ENCODE measurements at regions not wholly inside any gene's neighbourhood (a gene's known extent, or its start where the extent isn't known, plus 50 kb on each side); places are given as distances from the start of the nearest gene placed in this dataset.

GRCh38 chr12:25843976-25844375 lies 114.5 kb upstream of the RASSF8 start:
- Mint-ChIP-seq H3K9me3 (peaks cover 0 to 1% (median 0%) of the 10 kb centered on the region in 7 donors), H3K4me3 (no peak overlapping the region), H3K36me3 (no peaks in the 10 kb centered on the region), H3K4me1 (no peaks in the 10 kb centered on the region), H3K27me3 (no peaks in the 10 kb centered on the region), H3K27ac (no peak overlapping the region)
- no peak for ATAC-seq (ENCODE audit: low read depth in 2 of 2)
- DNase-seq, result no peak

GRCh38 chr12:25845415-25845814 lies 113.1 kb upstream of the RASSF8 start:
- Mint-ChIP-seq H3K36me3 (no peaks in the 10 kb centered on the region), H3K4me3 (no peak overlapping the region), H3K4me1 (no peaks in the 10 kb centered on the region), H3K9me3 (peaks cover 0 to 1% (median 0%) of the 10 kb centered on the region in 7 donors), H3K27me3 (peaks cover 0 to 8% (median 5%) of the 10 kb centered on the region in 3 donors), H3K27ac (no peak overlapping the region)
- no peak for DNase-seq
- no peak for ATAC-seq (ENCODE audit: low read depth in 2 of 2)

GRCh38 chr12:25852792-25853191 lies 105.7 kb upstream of the RASSF8 start:
- Mint-ChIP-seq H3K27ac (no peak overlapping the region), H3K27me3 (peaks cover 5 to 23% (median 10%) of the 10 kb centered on the region in 3 donors), H3K4me1 (no peaks in the 10 kb centered on the region), H3K36me3 (no peaks in the 10 kb centered on the region), H3K4me3 (no peak overlapping the region), H3K9me3 (peaks cover 0 to 3% (median 0%) of the 10 kb centered on the region in 7 donors)
- no peak for DNase-seq
- no peak for ATAC-seq (ENCODE audit: low read depth in 2 of 2)

GRCh38 chr12:25853316-25854095 lies 105.0 kb upstream of the RASSF8 start:
- ATAC-seq (ENCODE audit: low read depth in 2 of 2) (no peak), DNase-seq (no peak)
- peaks cover 0 to 3% (median 0%) of the 10 kb centered on the region in 7 donors for H3K9me3 Mint-ChIP-seq
- no peak overlapping the region for H3K27ac Mint-ChIP-seq
- H3K27me3 Mint-ChIP-seq, result peaks cover 5 to 23% (median 10%) of the 10 kb centered on the region in 3 donors
- H3K4me1 Mint-ChIP-seq, result no peaks in the 10 kb centered on the region
- no peak overlapping the region for H3K4me3 Mint-ChIP-seq
- H3K36me3 Mint-ChIP-seq, result no peaks in the 10 kb centered on the region

- DNase-seq (no peak), ATAC-seq (ENCODE audit: low read depth in 2 of 2) (no peak)
- Mint-ChIP-seq H3K27ac (peak overlapping the region in 1 of 6 donors; percentile 4), H3K4me1 (no peaks in the 10 kb centered on the region), H3K27me3 (peaks cover 5 to 16% (median 8%) of the 10 kb centered on the region in 3 donors), H3K36me3 (no peaks in the 10 kb centered on the region), H3K9me3 (peaks cover 0 to 3% (median 0%) of the 10 kb centered on the region in 7 donors), H3K4me3 (no peak overlapping the region)
Observed at GRCh38 chr12:25854991-25855390, 103.5 kb upstream of the RASSF8 start.

GRCh38 chr12:25855716-25856115 lies 102.8 kb upstream of the RASSF8 start:
- H3K9me3 Mint-ChIP-seq, result peaks cover 0 to 3% (median 0%) of the 10 kb centered on the region in 7 donors
- H3K4me1 Mint-ChIP-seq, result no peaks in the 10 kb centered on the region
- no peaks in the 10 kb centered on the region for H3K36me3 Mint-ChIP-seq
- no peak overlapping the region for H3K4me3 Mint-ChIP-seq
- ATAC-seq (ENCODE audit: low read depth in 2 of 2) (no peak), DNase-seq (no peak)
- peaks cover 7 to 14% (median 8%) of the 10 kb centered on the region in 3 donors for H3K27me3 Mint-ChIP-seq
- H3K27ac Mint-ChIP-seq, result no peak overlapping the region

GRCh38 chr12:25859976-25860375 lies 98.5 kb upstream of the RASSF8 start:
- no peak for ATAC-seq (ENCODE audit: low read depth in 2 of 2)

GRCh38 chr12:25861226-25861625 lies 97.3 kb upstream of the RASSF8 start:
- DNase-seq (no peak), ATAC-seq (ENCODE audit: low read depth in 2 of 2) (no peak)
- no peaks in the 10 kb centered on the region for H3K36me3 Mint-ChIP-seq
- H3K9me3 Mint-ChIP-seq, result peaks cover 0 to 3% (median 0%) of the 10 kb centered on the region in 7 donors
- H3K27ac Mint-ChIP-seq, result no peak overlapping the region
- H3K4me1 Mint-ChIP-seq, result no peaks in the 10 kb centered on the region
- H3K4me3 Mint-ChIP-seq, result no peak overlapping the region
- peaks cover 3 to 7% (median 5%) of the 10 kb centered on the region in 3 donors for H3K27me3 Mint-ChIP-seq

More at GRCh38 chr12:25859976-25860375, 98.5 kb upstream of the RASSF8 start:
- DNase-seq, result no peak
- Mint-ChIP-seq H3K4me1 (no peaks in the 10 kb centered on the region), H3K27me3 (peaks cover 8 to 14% (median 12%) of the 10 kb centered on the region in 3 donors), H3K36me3 (no peaks in the 10 kb centered on the region), H3K27ac (no peak overlapping the region), H3K9me3 (peaks cover 0 to 3% (median 0%) of the 10 kb centered on the region in 7 donors), H3K4me3 (no peak overlapping the region)

- Mint-ChIP-seq H3K4me1 (no peaks in the 10 kb centered on the region), H3K4me3 (no peak overlapping the region), H3K36me3 (no peaks in the 10 kb centered on the region), H3K27ac (no peak overlapping the region), H3K9me3 (peaks cover 0 to 16% (median 4%) of the 10 kb centered on the region in 7 donors), H3K27me3 (peaks cover 0 to 7% (median 4%) of the 10 kb centered on the region in 3 donors)
- ATAC-seq (ENCODE audit: low read depth in 2 of 2) (no peak), DNase-seq (no peak)
Observed at GRCh38 chr12:25864306-25865276, 93.9 kb upstream of the RASSF8 start.

GRCh38 chr12:25866586-25867378 lies 91.7 kb upstream of the RASSF8 start:
- Mint-ChIP-seq H3K27me3 (peaks cover 0 to 4% (median 0%) of the 10 kb centered on the region in 3 donors), H3K4me1 (no peaks in the 10 kb centered on the region), H3K9me3 (peaks cover 0 to 16% (median 4%) of the 10 kb centered on the region in 7 donors)

GRCh38 chr12:25868193-25868592 lies 90.3 kb upstream of the RASSF8 start:
- Mint-ChIP-seq H3K27me3 (peaks cover 0 to 4% (median 0%) of the 10 kb centered on the region in 3 donors), H3K4me3 (no peak overlapping the region), H3K9me3 (peaks cover 0 to 16% (median 4%) of the 10 kb centered on the region in 7 donors), H3K4me1 (no peaks in the 10 kb centered on the region), H3K27ac (no peak overlapping the region), H3K36me3 (no peaks in the 10 kb centered on the region)
- no peak for DNase-seq
- ATAC-seq (ENCODE audit: low read depth in 2 of 2), result no peak

More at GRCh38 chr12:25866586-25867378, 91.7 kb upstream of the RASSF8 start:
- ATAC-seq (ENCODE audit: low read depth in 2 of 2), result no peak
- H3K4me3 Mint-ChIP-seq, result no peak overlapping the region
- no peak overlapping the region for H3K27ac Mint-ChIP-seq
- no peaks in the 10 kb centered on the region for H3K36me3 Mint-ChIP-seq
- DNase-seq, result no peak

- DNase-seq (no peak), ATAC-seq (ENCODE audit: low read depth in 2 of 2) (no peak)
- Mint-ChIP-seq H3K27me3 (peaks cover 0 to 4% (median 0%) of the 10 kb centered on the region in 3 donors), H3K4me1 (no peaks in the 10 kb centered on the region), H3K4me3 (no peak overlapping the region), H3K36me3 (no peaks in the 10 kb centered on the region), H3K27ac (no peak overlapping the region), H3K9me3 (peaks cover 0 to 12% (median 3%) of the 10 kb centered on the region in 7 donors)
Observed at GRCh38 chr12:25872137-25872536, 86.3 kb upstream of the RASSF8 start.

GRCh38 chr12:25875661-25876060 lies 82.8 kb upstream of the RASSF8 start:
- DNase-seq, result no peak
- peaks cover 0 to 6% (median 6%) of the 10 kb centered on the region in 3 donors for H3K27me3 Mint-ChIP-seq
- H3K4me1 Mint-ChIP-seq, result no peaks in the 10 kb centered on the region
- H3K9me3 Mint-ChIP-seq, result peaks cover 0 to 7% (median 0%) of the 10 kb centered on the region in 7 donors
- ATAC-seq (ENCODE audit: low read depth in 2 of 2), result no peak
- H3K4me3 Mint-ChIP-seq, result no peak overlapping the region
- H3K27ac Mint-ChIP-seq, result no peak overlapping the region
- H3K36me3 Mint-ChIP-seq, result no peaks in the 10 kb centered on the region
